ENCODE measurements at regions not wholly inside any gene's neighbourhood (a gene's known extent, or its start where the extent isn't known, plus 50 kb on each side); places are given as distances from the start of the nearest gene placed in this dataset.
A peak's percentile ranks its signal among the peaks of the same experiment; 100 is the strongest.
"Not testable (repeated sequence)": the region's sequence is repeated elsewhere in the genome, so short reads cannot be mapped to it uniquely, and the experiment has no call there.

GRCh38 chr1:182309631-182310351 is 81.8 kb downstream of the GLUL start:
- no peak overlapping the region for H3K4me3 ChIP-seq
- intact Hi-C loops (cut with DNase I; ENCODE audit: low total_unique reads) (no loop called here), in situ Hi-C loops (cut with MboI; ENCODE audit: low pct_ligation_motif_present in 1 of 4, low pct_unique_long_range_greater_than_20kb in 1 of 4, low sequenced_read_pairs in 3 of 4) (no loop called here)
- no peak for DNase-seq
- H3K4me1 ChIP-seq = peaks cover 0 to 22% (median 11%) of the 10 kb centered on the region in 4 donors
- no peaks in the 10 kb centered on the region for H3K36me3 ChIP-seq
- H3K27me3 ChIP-seq = no peaks in the 10 kb centered on the region
- 65 to 69% methylated on average over 7 to 10 of the region's 10 CpGs for WGBS, 2 donors (ENCODE audit: low coverage in 1 of 2)
- H3K27ac ChIP-seq = peak overlapping the region in 1 of 4 donors; percentile 36
- TF ChIP-seq CTCF (IDR thresholded peaks at IDR 0.05) (no peak), EP300 (IDR thresholded peaks at IDR 0.05; ENCODE audit: low read depth) (no peak), POLR2AphosphoS5 (IDR thresholded peaks at IDR 0.05) (no peak)
- no peaks in the 10 kb centered on the region for H3K9me3 ChIP-seq

GRCh38 chr1:182308826-182309225 is 82.8 kb downstream of the GLUL start:
- Histone ChIP-seq H3K27ac (no peak overlapping the region), H3K9me3 (no peaks in the 10 kb centered on the region), H3K4me1 (peaks cover 6 to 22% (median 12%) of the 10 kb centered on the region in 4 donors), H3K36me3 (no peaks in the 10 kb centered on the region), H3K27me3 (no peaks in the 10 kb centered on the region), H3K4me3 (no peak overlapping the region)
- DNase-seq = no peak
- no peak for TF ChIP-seq EP300 (IDR thresholded peaks at IDR 0.05; ENCODE audit: low read depth)
- no peak for TF ChIP-seq POLR2AphosphoS5 (IDR thresholded peaks at IDR 0.05)
- TF ChIP-seq CTCF (IDR thresholded peaks at IDR 0.05) = no peak
- intact Hi-C loops (cut with DNase I; ENCODE audit: low total_unique reads) (no loop called here), in situ Hi-C loops (cut with MboI; ENCODE audit: low pct_ligation_motif_present in 1 of 4, low pct_unique_long_range_greater_than_20kb in 1 of 4, low sequenced_read_pairs in 3 of 4) (no loop called here)

- peaks cover 5 to 29% (median 15%) of the 10 kb centered on the region in 4 donors for H3K4me1 ChIP-seq
- DNase-seq; H3K9me3 ChIP-seq; H3K27ac ChIP-seq; in situ Hi-C loops (cut with MboI; ENCODE audit: low pct_ligation_motif_present in 1 of 4, low pct_unique_long_range_greater_than_20kb in 1 of 4, low sequenced_read_pairs in 3 of 4); H3K4me3 ChIP-seq; H3K27me3 ChIP-seq; H3K36me3 ChIP-seq; intact Hi-C loops (cut with DNase I; ENCODE audit: low total_unique reads): not testable (repeated sequence)
- whole genome bisulfite sequencing, 2 donors (ENCODE audit: low coverage in 1 of 2) = 95 to 98% methylated on average over 8 of the region's 8 CpGs
These were observed 84.1 kb downstream of the GLUL start for GRCh38 chr1:182307486-182307885.

GRCh38 chr1:182305861-182306260 is 85.7 kb downstream of the GLUL start:
- Histone ChIP-seq H3K4me3 (no peak overlapping the region), H3K4me1 (peaks cover 14 to 39% (median 22%) of the 10 kb centered on the region in 4 donors), H3K9me3 (no peaks in the 10 kb centered on the region), H3K27me3 (no peaks in the 10 kb centered on the region), H3K36me3 (no peaks in the 10 kb centered on the region), H3K27ac (no peak overlapping the region)
- in situ Hi-C loops (cut with MboI; ENCODE audit: low pct_ligation_motif_present in 1 of 4, low pct_unique_long_range_greater_than_20kb in 1 of 4, low sequenced_read_pairs in 3 of 4) = no loop called here
- DNase-seq = no peak
- TF ChIP-seq POLR2A (IDR thresholded peaks at IDR 0.05) = no peak
- no peak for TF ChIP-seq POLR2AphosphoS5 (IDR thresholded peaks at IDR 0.05)
- TF ChIP-seq CTCF (IDR thresholded peaks at IDR 0.05) = no peak
- TF ChIP-seq EP300 (IDR thresholded peaks at IDR 0.05; ENCODE audit: low read depth) = no peak
- intact Hi-C loops (cut with DNase I; ENCODE audit: low total_unique reads) = no loop called here

- Histone ChIP-seq H3K27me3 (no peaks in the 10 kb centered on the region), H3K9me3 (no peaks in the 10 kb centered on the region), H3K4me1 (peaks cover 14 to 44% (median 28%) of the 10 kb centered on the region in 4 donors), H3K4me3 (no peak overlapping the region), H3K36me3 (no peaks in the 10 kb centered on the region), H3K27ac (peak overlapping the region in 1 of 4 donors; percentile 35)
- no peak for DNase-seq
- in situ Hi-C loops (cut with MboI; ENCODE audit: low pct_ligation_motif_present in 1 of 4, low pct_unique_long_range_greater_than_20kb in 1 of 4, low sequenced_read_pairs in 3 of 4) (no loop called here), intact Hi-C loops (cut with DNase I; ENCODE audit: low total_unique reads) (no loop called here)
- TF ChIP-seq POLR2AphosphoS5 (IDR thresholded peaks at IDR 0.05) = no peak
- no peak for TF ChIP-seq EP300 (IDR thresholded peaks at IDR 0.05; ENCODE audit: low read depth)
- TF ChIP-seq POLR2A (IDR thresholded peaks at IDR 0.05) = no peak
- TF ChIP-seq CTCF (IDR thresholded peaks at IDR 0.05) = no peak
These were observed 87.0 kb downstream of the GLUL start for GRCh38 chr1:182304627-182305026.
